Transverse colon (tissue), 4 donors: ENCODE measurements at regions not wholly inside any gene's neighbourhood (a gene's known extent, or its start where the extent isn't known, plus 50 kb on each side); places are given as distances from the start of the nearest gene placed in this dataset.

Experiments
- CTCF ChIP-seq, 5 experiments: fragments of 200-600 bp in 3 of 5; fragments of 450-650 bp in 2 of 5; sonication (generic) in 3 of 5; IDR thresholded peaks; 1 replicate in 2 of 5; 2 replicates in 3 of 5; pipeline ENCODE4 v1.5.1; 2016 to 2017; ENCODE audit warnings: antibody characterized with exemption in 5 of 5, inconsistent platforms in 3 of 5, mild to moderate bottlenecking in 2 of 5, moderate library complexity in 1 of 5
- POLR2A ChIP-seq: fragments of 450-650 bp; IDR thresholded peaks from one replicate; pipeline ENCODE4 v1.6.1; 2016; ENCODE audit warnings: antibody characterized with exemption, mild to moderate bottlenecking, moderate library complexity
- POLR2AphosphoS5 ChIP-seq, 3 donors: sonication (generic); formaldehyde crosslinking; IDR thresholded peaks; one replicate each; pipeline ENCODE4 v1.6.1; 2016; ENCODE audit warnings: antibody characterized with exemption in 3 of 3

GRCh38 chr13:23963184-23963931 lies 66.1 kb upstream of the C1QTNF9B start:
- TF ChIP-seq CTCF (IDR thresholded peaks at IDR 0.05) (no peak), POLR2AphosphoS5 (IDR thresholded peaks at IDR 0.05) (no peak), POLR2A (no peak)
